ENCODE measurements at regions not wholly inside any gene's neighbourhood (a gene's known extent, or its start where the extent isn't known, plus 50 kb on each side); places are given as distances from the start of the nearest gene placed in this dataset.

- Histone ChIP-seq H3K9me2 (replicated peaks; ENCODE audit: low read length) (no peaks in the 10 kb centered on the region), H3F3A (ENCODE audit: low read length, unreplicated experiment) (no peaks in the 10 kb centered on the region), H3K4me1 (ENCODE audit: insufficient read depth, low read length) (peaks cover 36% of the 10 kb centered on the region), H3K27me3 (ENCODE audit: low read length) (no peaks in the 10 kb centered on the region), H3K36me3 (ENCODE audit: low read depth, low read length) (no peaks in the 10 kb centered on the region), H3K9me3 (ENCODE audit: low read length) (no peaks in the 10 kb centered on the region), H2AFZ (ENCODE audit: low read length) (no peak overlapping the region), H4K20me1 (ENCODE audit: low read length) (no peaks in the 10 kb centered on the region), H3K9ac (ENCODE audit: low read length) (peak overlapping the region; percentile 25; the same call in 1 of the 2 replicates), H3K4me3 (ENCODE audit: low read length) (no peak overlapping the region), H3K4me2 (ENCODE audit: low read length) (peak overlapping the region; percentile 42), H3K79me2 (ENCODE audit: low read length) (no peaks in the 10 kb centered on the region), H3K27ac (ENCODE audit: low read length) (peak overlapping the region; percentile 41)
- intact Hi-C loops (cut with micrococcal nuclease): no loop called here
- DNase-seq (no peak), ATAC-seq (no peak)
- ChIA-PET CTCF (interaction anchor here (1.0 kb wide), 1 partner anchor 173 kb away, joined by 3 read pairs; no protein-coding TSS in a partner anchor), POLR2A (ENCODE audit: unreplicated experiment) (no interaction called here)
- TF ChIP-seq CTCF (conservative IDR thresholded peaks at IDR 0.05; ENCODE audit: low read depth, low read length) (no peak), EZH2phosphoT487 (IDR thresholded peaks at IDR 0.05; ENCODE audit: borderline replicate concordance, low read length) (no peak), EZH2 (IDR thresholded peaks at IDR 0.05; ENCODE audit: low read length, unreplicated experiment) (no peak)
- BruUV-seq (replicated peaks): no TSS peak
Measured at GRCh38 chr20:56802805-56803204, 173.7 kb downstream of the TFAP2C start.

GRCh38 chr20:56805313-56805712 lies 176.2 kb downstream of the TFAP2C start:
- Histone ChIP-seq H3K27me3 (ENCODE audit: low read length) (no peaks in the 10 kb centered on the region), H3K27ac (ENCODE audit: low read length) (peak overlapping the region; percentile 93), H3K9me3 (ENCODE audit: low read length) (no peaks in the 10 kb centered on the region), H3K79me2 (ENCODE audit: low read length) (no peaks in the 10 kb centered on the region), H3K36me3 (ENCODE audit: low read depth, low read length) (no peaks in the 10 kb centered on the region), H3K9me2 (replicated peaks; ENCODE audit: low read length) (no peaks in the 10 kb centered on the region), H3F3A (ENCODE audit: low read length, unreplicated experiment) (no peaks in the 10 kb centered on the region), H3K9ac (ENCODE audit: low read length) (peak overlapping the region; percentile 73), H4K20me1 (ENCODE audit: low read length) (no peaks in the 10 kb centered on the region), H3K4me2 (ENCODE audit: low read length) (peak overlapping the region; percentile 76), H3K4me3 (ENCODE audit: low read length) (no peak overlapping the region), H3K4me1 (ENCODE audit: insufficient read depth, low read length) (peaks cover 36% of the 10 kb centered on the region), H2AFZ (ENCODE audit: low read length) (no peak overlapping the region)
- no peak for DNase-seq
- ATAC-seq: no peak
- intact Hi-C loops (cut with micrococcal nuclease): no loop called here
- TF ChIP-seq EZH2 (IDR thresholded peaks at IDR 0.05; ENCODE audit: low read length, unreplicated experiment): no peak
- no peak for TF ChIP-seq EZH2phosphoT487 (IDR thresholded peaks at IDR 0.05; ENCODE audit: borderline replicate concordance, low read length)
- no peak for TF ChIP-seq CTCF (conservative IDR thresholded peaks at IDR 0.05; ENCODE audit: low read depth, low read length)
- ChIA-PET POLR2A (ENCODE audit: unreplicated experiment) (no interaction called here), CTCF (no interaction called here)
- BruUV-seq (replicated peaks): no TSS peak

GRCh38 chr20:56805966-56806365 lies 176.9 kb downstream of the TFAP2C start:
- no peaks in the 10 kb centered on the region for H3K79me2 ChIP-seq (ENCODE audit: low read length)
- POLR2A ChIA-PET (ENCODE audit: unreplicated experiment): no interaction called here
- H2AFZ ChIP-seq (ENCODE audit: low read length): no peak overlapping the region
- no peaks in the 10 kb centered on the region for H3K27me3 ChIP-seq (ENCODE audit: low read length)
- BruUV-seq (replicated peaks): no TSS peak
- CTCF ChIA-PET: no interaction called here
- no peak overlapping the region for H3K4me2 ChIP-seq (ENCODE audit: low read length)
- no peak for TF ChIP-seq CTCF (conservative IDR thresholded peaks at IDR 0.05; ENCODE audit: low read depth, low read length)
- TF ChIP-seq EZH2 (IDR thresholded peaks at IDR 0.05; ENCODE audit: low read length, unreplicated experiment): no peak
- no peak for TF ChIP-seq EZH2phosphoT487 (IDR thresholded peaks at IDR 0.05; ENCODE audit: borderline replicate concordance, low read length)
- intact Hi-C loops (cut with micrococcal nuclease): no loop called here
- peaks cover 36% of the 10 kb centered on the region for H3K4me1 ChIP-seq (ENCODE audit: insufficient read depth, low read length)
- H4K20me1 ChIP-seq (ENCODE audit: low read length): no peaks in the 10 kb centered on the region
- no peaks in the 10 kb centered on the region for H3K36me3 ChIP-seq (ENCODE audit: low read depth, low read length)
- no peak for ATAC-seq
- no peak for DNase-seq
- no peaks in the 10 kb centered on the region for H3F3A ChIP-seq (ENCODE audit: low read length, unreplicated experiment)
- H3K27ac ChIP-seq (ENCODE audit: low read length): peak overlapping the region; percentile 93; the same call in 1 of the 2 replicates
- H3K4me3 ChIP-seq (ENCODE audit: low read length): no peak overlapping the region
- H3K9me2 ChIP-seq (replicated peaks; ENCODE audit: low read length): no peaks in the 10 kb centered on the region
- no peaks in the 10 kb centered on the region for H3K9me3 ChIP-seq (ENCODE audit: low read length)
- H3K9ac ChIP-seq (ENCODE audit: low read length): no peak overlapping the region; the same call in 1 of the 2 replicates

Measured in PC-3 (cell line).